Fibroblast of pulmonary artery (primary cell): ENCODE measurements at regions not wholly inside any gene's neighbourhood (a gene's known extent, or its start where the extent isn't known, plus 50 kb on each side); places are given as distances from the start of the nearest gene placed in this dataset.

Experiments used
- DNase-seq: peaks from one replicate; pipeline ENCODE4 v3.0.0-alpha.2; 2010; ENCODE audit warnings: low read depth
- H3K4me3 ChIP-seq: replicated peaks from 2 replicates; pipeline ENCODE4 v1.5.1; 2011; ENCODE audit warnings: low read depth, mild to moderate bottlenecking, control low read depth, low read length, moderate library complexity
- CTCF ChIP-seq: IDR thresholded peaks from 2 replicates; pipeline ENCODE4 v1.5.1; 2011; ENCODE audit warnings: mild to moderate bottlenecking, control low read depth, low read length, inconsistent platforms; ENCODE audit errors: missing control alignments

GRCh38 chr6:144580039-144580438 is 294.9 kb downstream of the UTRN start:
- no peak for DNase-seq
- no peak overlapping the region for H3K4me3 ChIP-seq

DNA sequence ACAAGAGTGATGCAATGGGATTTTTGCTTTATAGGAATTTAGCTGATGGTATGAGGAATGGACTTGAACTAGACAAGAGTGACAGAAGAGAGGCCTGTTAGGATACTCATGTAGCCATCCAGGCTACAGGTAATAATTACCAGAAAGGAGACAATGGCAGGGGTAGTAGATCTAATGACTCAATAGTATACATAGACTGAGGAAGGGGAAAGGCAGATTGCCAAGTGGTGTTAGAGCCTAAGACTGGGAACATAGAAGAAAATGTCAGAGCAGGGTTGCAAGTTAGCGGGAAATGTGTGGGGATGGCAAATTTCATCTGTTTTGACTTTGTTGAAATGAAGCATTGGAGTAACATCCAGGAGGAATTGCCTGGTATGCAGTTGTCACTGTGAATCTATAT is 295.6 kb downstream of the UTRN start:
- DNase-seq: no peak
- no peak overlapping the region for H3K4me3 ChIP-seq
- TF ChIP-seq CTCF: no peak

More at GRCh38 chr6:144580039-144580438, 294.9 kb downstream of the UTRN start:
- TF ChIP-seq CTCF: no peak

- TF ChIP-seq CTCF: peak; percentile 73
- DNase-seq: peak; percentile 50
- no peak overlapping the region for H3K4me3 ChIP-seq
These were observed 296.8 kb downstream of the UTRN start for GRCh38 chr6:144581812-144582537.

DNA sequence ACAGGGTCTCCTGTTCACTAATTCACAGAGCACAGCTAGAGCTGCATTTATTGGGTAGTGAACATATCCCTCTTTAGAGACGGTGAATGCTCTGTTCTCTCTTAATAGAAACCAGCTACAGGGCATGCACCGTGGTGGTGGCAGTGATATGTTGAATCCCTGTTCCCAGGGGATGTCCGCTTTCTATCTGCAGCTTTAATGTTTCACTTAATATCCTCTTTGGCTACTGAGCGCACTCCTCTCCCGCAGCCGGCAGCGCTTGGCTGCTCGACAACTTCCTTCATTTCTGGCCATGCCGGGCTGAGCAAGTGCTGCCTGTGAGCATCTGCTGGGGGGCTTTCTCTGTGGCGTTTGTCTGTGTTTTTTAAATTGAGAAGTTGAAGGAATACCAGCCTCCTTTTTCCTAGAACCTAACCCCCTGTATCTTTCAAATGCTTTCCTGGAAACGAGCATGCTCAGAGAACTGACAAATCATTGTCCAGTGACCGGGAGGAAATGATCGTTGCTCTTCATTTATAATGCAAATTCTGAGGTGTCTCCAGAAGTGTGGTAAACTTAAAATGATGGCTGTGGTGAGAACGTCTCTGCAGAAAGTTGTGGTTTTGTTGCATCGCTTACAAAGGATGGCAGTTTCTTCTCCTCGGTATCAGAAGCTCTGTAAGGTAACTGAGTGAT is 297.9 kb downstream of the UTRN start:
- no peak for DNase-seq
- no peak for TF ChIP-seq CTCF
- peak overlapping the region; percentile 9 for H3K4me3 ChIP-seq

- no peak for DNase-seq
- TF ChIP-seq CTCF: no peak
- H3K4me3 ChIP-seq: no peak overlapping the region
These were observed 298.4 kb downstream of the UTRN start for GRCh38 chr6:144583614-144583954.

GRCh38 chr6:144585217-144585814 is 300.2 kb downstream of the UTRN start:
- TF ChIP-seq CTCF: peak; percentile 70
- H3K4me3 ChIP-seq: no peak overlapping the region
- DNase-seq: peak; percentile 69
